Endodermal cell (in vitro differentiated cells): ENCODE measurements at regions not wholly inside any gene's neighbourhood (a gene's known extent, or its start where the extent isn't known, plus 50 kb on each side); places are given as distances from the start of the nearest gene placed in this dataset.

Experiments used
- DNase-seq: peaks from one replicate; pipeline ENCODE4 v3.0.0-alpha.2; 2017
- H3K27ac ChIP-seq: 2 replicates; pipeline ENCODE4 v1.5.1; 2013; ENCODE audit warnings: mild to moderate bottlenecking, low read depth, low read length, moderate library complexity
- H3K27me3 ChIP-seq: 2 replicates; pipeline ENCODE4 v1.6.1; 2013; ENCODE audit warnings: mild to moderate bottlenecking, low read length, moderate library complexity; ENCODE audit not compliant: insufficient read depth, control insufficient read depth, poor library complexity, severe bottlenecking
- H3K36me3 ChIP-seq: 2 replicates; pipeline ENCODE4 v1.7.0; 2013; ENCODE audit warnings: mild to moderate bottlenecking, low read length, moderate library complexity; ENCODE audit not compliant: control insufficient read depth, insufficient read depth
- H3K4me1 ChIP-seq: one replicate; pipeline ENCODE4 v1.7.0; 2013; ENCODE audit warnings: low read length; ENCODE audit not compliant: control insufficient read depth, insufficient read depth
- H3K4me3 ChIP-seq: 2 replicates; pipeline ENCODE4 v1.5.1; 2013; ENCODE audit warnings: mild to moderate bottlenecking, low read length, moderate library complexity
- H3K9ac ChIP-seq: 2 replicates; pipeline ENCODE4 v1.6.1; 2013; ENCODE audit warnings: mild to moderate bottlenecking, low read length, moderate library complexity; ENCODE audit not compliant: poor library complexity, severe bottlenecking; ENCODE audit errors: extremely low read depth
- H3K9me3 ChIP-seq: 2 replicates; pipeline ENCODE4 v1.6.1; 2013; ENCODE audit warnings: mild to moderate bottlenecking, low read length, moderate library complexity; ENCODE audit not compliant: control insufficient read depth
- H3K27ac Mint-ChIP-seq: 2 replicates; pipeline ENCODE4 v1.8.0; 2020; ENCODE audit warnings: mixed read lengths
- H3K27me3 Mint-ChIP-seq: 2 replicates; pipeline ENCODE4 v1.8.0; 2021; ENCODE audit warnings: mild to moderate bottlenecking, mixed read lengths; ENCODE audit not compliant: insufficient read depth
- H3K36me3 Mint-ChIP-seq: 2 replicates; pipeline ENCODE4 v1.8.0; 2020; ENCODE audit warnings: low read depth, mixed read lengths
- H3K4me1 Mint-ChIP-seq: 2 replicates; pipeline ENCODE4 v1.8.0; 2020; ENCODE audit warnings: mixed read lengths
- H3K4me3 Mint-ChIP-seq: 2 replicates; pipeline ENCODE4 v1.8.0; 2020; ENCODE audit warnings: mild to moderate bottlenecking, moderate library complexity, mixed read lengths
- H3K9me3 Mint-ChIP-seq: 2 replicates; pipeline ENCODE4 v1.8.0; 2020; ENCODE audit warnings: mild to moderate bottlenecking, mixed read lengths
- WGBS, 2 experiments: methylation state at CpG; one replicate each; pipeline versions ENCODE4 v1.1.5 to v1.1.7; 2013; ENCODE audit warnings: missing lambda C conversion rate in 2 of 2, mixed read lengths in 1 of 2; ENCODE audit not compliant: insufficient coverage in 1 of 2, insufficient read length in 1 of 2; 5-methylcytosine and 5-hydroxymethylcytosine counted together
- TF ChIP-seq, protein P1 (sequence below): fragments of 200-600 bp; sonication (generic); conservative IDR thresholded peaks from 2 replicates; pipeline ENCODE4 v1.5.0; 2021; ENCODE audit warnings: antibody characterized with exemption, mild to moderate bottlenecking

- Histone ChIP-seq H3K27ac (no peak overlapping the region), H3K27me3 (no peaks in the 10 kb centered on the region), H3K9me3 (no peaks in the 10 kb centered on the region), H3K9ac (no peak overlapping the region), H3K4me1 (no peaks in the 10 kb centered on the region), H3K36me3 (no peaks in the 10 kb centered on the region), H3K4me3 (no peak overlapping the region)
- DNase-seq: no peak
- Mint-ChIP-seq H3K4me3 (no peak overlapping the region), H3K9me3 (no peaks in the 10 kb centered on the region), H3K27ac (no peak overlapping the region), H3K4me1 (peaks cover 17% of the 10 kb centered on the region), H3K36me3 (no peaks in the 10 kb centered on the region), H3K27me3 (peaks cover 3% of the 10 kb centered on the region)
- TF ChIP-seq, protein P1, sequence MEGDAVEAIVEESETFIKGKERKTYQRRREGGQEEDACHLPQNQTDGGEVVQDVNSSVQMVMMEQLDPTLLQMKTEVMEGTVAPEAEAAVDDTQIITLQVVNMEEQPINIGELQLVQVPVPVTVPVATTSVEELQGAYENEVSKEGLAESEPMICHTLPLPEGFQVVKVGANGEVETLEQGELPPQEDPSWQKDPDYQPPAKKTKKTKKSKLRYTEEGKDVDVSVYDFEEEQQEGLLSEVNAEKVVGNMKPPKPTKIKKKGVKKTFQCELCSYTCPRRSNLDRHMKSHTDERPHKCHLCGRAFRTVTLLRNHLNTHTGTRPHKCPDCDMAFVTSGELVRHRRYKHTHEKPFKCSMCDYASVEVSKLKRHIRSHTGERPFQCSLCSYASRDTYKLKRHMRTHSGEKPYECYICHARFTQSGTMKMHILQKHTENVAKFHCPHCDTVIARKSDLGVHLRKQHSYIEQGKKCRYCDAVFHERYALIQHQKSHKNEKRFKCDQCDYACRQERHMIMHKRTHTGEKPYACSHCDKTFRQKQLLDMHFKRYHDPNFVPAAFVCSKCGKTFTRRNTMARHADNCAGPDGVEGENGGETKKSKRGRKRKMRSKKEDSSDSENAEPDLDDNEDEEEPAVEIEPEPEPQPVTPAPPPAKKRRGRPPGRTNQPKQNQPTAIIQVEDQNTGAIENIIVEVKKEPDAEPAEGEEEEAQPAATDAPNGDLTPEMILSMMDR: no peak
- WGBS, 2 experiments: 92 to 98% methylated on average over 7 to 8 of the region's 8 CpGs
These were observed 425.6 kb upstream of the SALL1 start for GRCh38 chr16:51576498-51577195.

DNA sequence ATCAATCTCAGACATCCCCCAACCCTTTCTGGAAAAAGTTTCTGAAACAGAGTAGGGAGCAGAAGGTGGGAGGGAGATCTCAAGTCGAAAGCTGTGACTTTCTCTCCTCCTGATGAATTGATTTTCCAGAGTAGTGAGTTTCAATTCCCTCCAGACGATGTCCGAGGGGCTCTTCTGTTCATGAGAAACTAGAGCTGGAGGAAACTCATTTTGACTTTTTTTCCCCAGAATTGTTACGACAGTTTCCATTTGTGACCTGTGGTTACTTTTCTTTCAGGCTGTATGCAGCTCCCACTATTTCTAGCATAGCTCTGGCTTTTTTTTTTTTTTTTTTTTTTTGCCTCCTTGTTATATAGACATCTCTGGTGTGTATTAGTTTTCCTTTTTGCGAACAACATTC, 422.1 kb upstream of the SALL1 start:
- H3K36me3 ChIP-seq: no peaks in the 10 kb centered on the region
- no peak overlapping the region for H3K27ac ChIP-seq
- H3K4me1 ChIP-seq: no peaks in the 10 kb centered on the region
- Mint-ChIP-seq H3K36me3 (no peaks in the 10 kb centered on the region), H3K4me1 (peaks cover 14% of the 10 kb centered on the region), H3K27ac (no peak overlapping the region), H3K9me3 (no peaks in the 10 kb centered on the region), H3K27me3 (peaks cover 3% of the 10 kb centered on the region), H3K4me3 (no peak overlapping the region)
- H3K4me3 ChIP-seq: no peak overlapping the region
- H3K9me3 ChIP-seq: no peaks in the 10 kb centered on the region
- H3K27me3 ChIP-seq: no peaks in the 10 kb centered on the region
- TF ChIP-seq, protein P1: no peak
- DNase-seq: no peak
- no peak overlapping the region for H3K9ac ChIP-seq
- 75 to 91% methylated on average over 3 to 5 of the region's 5 CpGs for WGBS, 2 experiments

DNA sequence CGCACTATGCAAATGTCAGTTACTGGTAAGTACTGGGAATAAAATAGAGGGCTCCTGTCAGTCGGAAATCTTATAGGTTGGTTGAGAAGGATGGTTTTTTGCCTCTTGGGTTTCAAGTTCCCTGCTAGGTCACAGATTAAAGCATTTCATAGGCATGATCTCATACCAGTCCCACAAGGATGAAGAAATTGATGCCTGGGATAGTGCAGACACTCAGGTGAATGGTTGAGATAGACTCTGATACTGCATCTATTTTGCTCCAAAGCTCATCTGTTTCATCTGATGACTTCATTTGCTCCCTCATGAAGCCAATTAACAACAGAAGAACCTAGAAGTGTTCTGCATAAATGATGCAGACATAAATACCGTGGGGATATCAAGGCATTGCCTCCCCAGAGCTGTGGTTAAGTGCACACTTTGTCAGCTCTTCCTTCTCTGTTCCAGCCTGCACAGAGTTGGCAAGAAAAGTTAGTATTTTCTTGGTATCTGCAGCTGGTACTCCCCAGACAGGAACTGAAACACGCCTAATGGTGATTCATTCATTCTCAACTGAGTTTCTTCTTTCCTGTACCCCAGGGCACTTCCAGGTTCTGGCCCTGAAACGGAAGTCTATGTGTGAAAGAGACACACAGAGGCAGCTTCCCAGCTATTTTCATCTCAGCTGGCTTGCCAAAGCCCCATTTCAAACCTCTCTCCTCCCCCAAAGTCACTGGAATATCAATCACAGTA, 418.3 kb upstream of the SALL1 start:
- TF ChIP-seq, protein P1: no peak

More for the DNA sequence above, 418.3 kb upstream of the SALL1 start:
- Mint-ChIP-seq H3K4me1 (no peaks in the 10 kb centered on the region), H3K27ac (no peak overlapping the region), H3K36me3 (no peaks in the 10 kb centered on the region), H3K4me3 (no peak overlapping the region), H3K9me3 (no peaks in the 10 kb centered on the region), H3K27me3 (peaks cover 3% of the 10 kb centered on the region)
- no peak for DNase-seq
- Histone ChIP-seq H3K27me3 (no peaks in the 10 kb centered on the region), H3K4me1 (no peaks in the 10 kb centered on the region), H3K9me3 (peaks cover 5% of the 10 kb centered on the region), H3K36me3 (no peaks in the 10 kb centered on the region), H3K9ac (no peak overlapping the region), H3K4me3 (no peak overlapping the region), H3K27ac (no peak overlapping the region)
- WGBS, 2 experiments: 90 to 96% methylated on average over 3 to 5 of the region's 5 CpGs
